ENCODE measurements at regions not wholly inside any gene's neighbourhood (a gene's known extent, or its start where the extent isn't known, plus 50 kb on each side); places are given as distances from the start of the nearest gene placed in this dataset.

DNA sequence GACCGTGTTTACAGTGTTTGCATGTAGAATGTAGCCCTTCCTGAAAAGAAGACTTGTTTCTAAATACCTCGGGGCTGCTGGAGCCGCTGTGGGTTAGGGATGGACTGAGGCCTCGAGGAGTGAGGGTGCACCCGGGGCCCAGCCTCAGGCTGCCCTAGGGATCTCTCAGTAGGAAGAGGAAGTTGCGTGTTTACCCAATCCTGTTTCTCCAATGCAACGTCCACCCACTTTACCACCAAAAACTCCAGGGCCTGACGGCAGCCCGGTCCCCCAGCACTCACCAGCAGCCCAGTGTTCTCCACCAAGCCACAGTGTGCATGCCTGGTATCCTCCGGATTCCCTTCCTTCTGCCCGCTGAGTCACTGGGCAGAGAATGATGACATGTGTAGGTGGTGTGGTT is 255.8 kb downstream of the GLI2 start:
- DNase-seq (ENCODE audit: low read depth): no peak

DNA sequence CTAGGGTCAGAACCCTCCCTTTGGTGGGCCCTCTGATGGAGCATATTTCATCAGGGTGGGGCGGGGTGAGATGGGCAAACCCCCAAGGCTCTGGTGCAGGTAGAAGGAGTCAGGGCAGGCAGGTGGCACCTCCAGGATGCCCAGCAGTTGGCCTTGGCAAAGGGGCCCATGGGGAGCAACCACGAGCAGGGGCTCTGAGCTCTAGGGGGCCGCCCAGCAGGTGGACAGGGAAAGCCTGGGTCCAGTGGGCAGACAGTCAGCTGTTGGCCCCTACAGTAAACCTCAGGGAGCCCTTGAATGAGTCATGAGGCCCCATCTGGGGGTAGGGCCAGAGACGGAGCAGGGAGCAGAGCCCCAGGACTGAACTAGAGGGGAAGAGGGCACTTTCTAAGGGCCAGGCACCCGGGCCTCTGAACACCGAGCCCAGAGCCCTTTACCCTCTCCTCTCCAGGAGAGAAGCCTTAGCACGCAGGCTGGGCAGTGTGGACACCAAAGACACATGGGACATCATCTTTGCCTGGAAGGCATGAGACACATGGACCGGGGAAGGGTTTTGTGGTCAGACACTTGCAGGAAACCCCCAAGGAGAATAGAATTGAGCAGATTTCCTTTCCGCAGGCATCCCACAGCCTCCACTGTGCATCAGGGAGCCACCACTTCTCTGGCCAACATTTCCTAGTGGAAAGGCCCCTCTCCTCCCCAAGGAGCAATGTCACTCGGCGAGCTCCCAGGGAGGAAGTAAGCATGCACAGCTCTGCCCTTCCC is 257.3 kb downstream of the GLI2 start:
- DNase-seq (ENCODE audit: low read depth): peak; percentile 27

DNA sequence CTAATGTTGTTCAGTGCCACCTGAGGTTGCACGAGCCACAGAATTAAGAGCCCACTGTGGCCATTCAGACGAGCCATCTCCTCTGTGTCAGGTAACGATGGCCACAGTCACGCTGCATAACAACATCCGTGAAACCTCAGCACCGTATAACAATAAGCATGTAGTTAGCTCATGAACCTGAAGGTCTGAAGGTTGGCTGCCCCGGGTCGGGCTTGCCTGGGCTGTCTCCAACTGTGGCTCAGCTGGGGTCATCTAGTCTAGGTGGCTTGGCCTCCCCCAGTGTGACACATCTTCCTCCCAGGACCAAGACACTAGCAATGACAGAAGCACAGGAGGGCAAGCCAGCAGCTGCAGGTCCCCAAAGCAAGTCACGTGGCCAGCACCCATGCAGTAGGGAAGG is 258.0 kb downstream of the GLI2 start:
- DNase-seq (ENCODE audit: low read depth): no peak

DNA sequence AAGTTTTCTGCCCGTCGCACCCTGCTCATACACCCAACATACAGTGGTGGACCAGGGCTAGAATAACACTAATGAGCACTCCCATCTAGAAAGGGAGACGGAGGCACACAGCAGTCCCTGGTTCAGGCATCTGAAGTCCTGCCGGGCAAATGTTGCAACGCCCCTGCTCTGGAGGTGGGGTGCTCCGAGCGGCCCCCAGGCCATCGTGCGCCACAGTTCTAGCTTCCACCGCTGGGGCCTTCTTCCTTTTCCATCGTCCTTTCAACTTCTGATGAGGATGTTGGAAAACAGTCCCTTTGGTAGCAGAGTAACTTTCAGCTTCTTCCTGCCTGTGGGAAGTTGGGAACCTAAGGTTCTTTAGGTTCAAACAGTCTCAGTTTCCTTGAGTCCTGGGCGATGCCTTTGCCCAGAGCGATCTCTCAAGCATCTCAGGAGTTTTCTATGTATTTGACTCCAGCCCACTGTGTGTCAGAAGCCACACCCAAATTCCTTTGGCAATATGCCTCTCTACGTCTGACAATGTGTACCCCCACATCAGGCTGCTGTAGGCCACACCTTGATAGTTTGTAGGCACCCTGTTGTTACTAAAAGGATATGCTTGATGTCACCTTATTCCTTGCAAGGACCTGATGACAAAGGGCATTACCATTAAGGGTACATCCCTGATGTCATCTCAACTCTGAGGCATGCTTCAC is 258.8 kb downstream of the GLI2 start:
- DNase-seq (ENCODE audit: low read depth): no peak

DNA sequence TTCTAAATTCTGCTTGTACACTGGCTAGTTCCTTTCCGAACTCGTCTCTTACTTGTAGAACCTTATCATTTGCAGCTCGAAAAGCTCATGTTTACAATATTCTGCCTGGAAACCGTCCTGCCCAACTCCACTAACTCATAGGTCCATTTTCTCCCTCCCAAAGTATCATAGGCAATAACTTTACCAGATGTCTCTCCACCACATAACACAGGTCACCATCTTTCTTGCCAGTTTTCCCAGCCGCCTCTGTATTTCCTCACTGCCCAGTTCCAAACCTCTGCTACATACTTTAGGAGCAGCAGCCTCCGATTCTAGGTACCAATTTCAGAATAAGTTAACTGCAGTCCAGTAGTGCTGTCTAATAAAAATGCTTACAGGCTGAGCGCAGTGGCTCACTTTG is 259.5 kb downstream of the GLI2 start:
- no peak for DNase-seq (ENCODE audit: low read depth)

DNA sequence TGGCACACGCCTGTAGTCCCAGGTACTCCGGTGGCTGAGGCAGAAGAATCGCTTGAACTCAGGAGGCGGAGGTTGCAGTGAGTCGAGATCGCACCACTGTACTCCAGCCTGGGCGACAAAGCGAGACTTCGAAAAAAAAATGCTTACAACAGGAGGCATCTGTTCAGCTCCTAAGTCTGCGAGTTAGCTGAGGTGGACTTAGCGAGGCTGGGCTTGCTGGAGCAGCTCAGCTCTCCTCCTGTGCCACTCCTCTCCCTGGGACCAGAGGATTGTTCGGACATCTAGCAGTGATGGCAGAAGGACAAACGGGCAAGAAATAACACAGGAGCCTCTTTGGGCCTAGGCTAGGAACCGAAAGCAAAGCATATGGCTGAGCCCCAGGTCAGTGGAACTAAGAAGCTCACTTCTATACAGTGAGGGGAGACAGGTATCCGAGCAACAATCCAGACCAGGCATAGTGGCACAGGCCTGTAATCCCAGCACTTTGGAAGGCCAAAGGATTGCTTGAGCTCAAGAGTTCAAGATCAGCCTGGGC is 260.1 kb downstream of the GLI2 start:
- no peak for DNase-seq (ENCODE audit: low read depth)

DNA sequence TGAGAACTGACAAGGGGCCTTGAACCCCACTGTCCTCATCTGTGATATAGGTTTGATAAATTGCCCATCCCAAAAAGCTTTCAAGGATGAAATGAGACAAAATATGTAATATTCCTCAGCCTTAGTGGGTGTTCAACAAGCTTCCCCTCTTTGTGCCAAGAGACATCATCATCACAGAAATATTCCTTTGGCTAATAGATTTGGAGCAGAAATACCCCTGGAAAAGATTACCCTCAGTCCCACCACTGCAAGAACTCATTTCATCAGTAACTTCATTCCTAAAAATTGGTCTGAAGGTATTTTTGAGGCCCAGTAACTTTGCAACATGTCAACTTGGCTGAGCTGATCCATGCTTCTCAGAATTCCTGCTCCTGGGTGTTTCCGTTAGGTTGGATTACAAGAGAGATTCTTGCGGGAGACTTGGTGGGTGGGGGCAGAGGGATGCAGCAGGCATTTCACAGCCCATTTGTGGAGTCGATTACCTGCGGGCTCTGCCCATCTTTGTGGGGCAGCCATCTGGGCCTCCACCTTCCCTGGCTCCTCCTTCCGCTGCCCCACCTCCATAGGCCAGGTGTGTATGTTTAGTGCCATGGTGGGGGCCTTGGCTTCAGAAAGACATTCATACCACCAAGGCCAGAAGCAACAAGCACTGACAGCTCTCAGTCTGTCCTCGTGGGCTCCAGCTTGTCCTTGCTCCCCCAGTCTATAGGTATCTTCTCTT is 263.9 kb downstream of the GLI2 start:
- DNase-seq (ENCODE audit: low read depth): no peak

DNA sequence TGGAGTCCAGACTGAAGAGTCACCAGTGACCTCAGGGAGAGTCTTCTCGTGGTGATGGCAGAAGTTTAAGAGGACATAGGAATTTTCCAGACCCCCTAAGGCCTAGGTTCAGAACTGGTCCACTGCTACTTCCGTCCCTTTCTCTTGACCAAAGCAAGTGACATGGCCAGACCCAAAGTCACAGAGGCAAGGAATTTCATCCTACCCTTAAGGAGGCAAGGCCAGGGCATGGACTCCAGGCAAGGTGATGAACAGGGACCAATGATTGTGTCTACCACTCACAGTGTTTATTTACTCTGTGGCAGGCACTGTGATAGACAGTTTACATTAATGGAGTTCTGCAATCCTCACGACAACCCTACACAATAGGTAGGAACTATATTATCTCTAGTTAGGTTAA is 265.1 kb downstream of the GLI2 start:
- no peak for DNase-seq (ENCODE audit: low read depth)

DNA sequence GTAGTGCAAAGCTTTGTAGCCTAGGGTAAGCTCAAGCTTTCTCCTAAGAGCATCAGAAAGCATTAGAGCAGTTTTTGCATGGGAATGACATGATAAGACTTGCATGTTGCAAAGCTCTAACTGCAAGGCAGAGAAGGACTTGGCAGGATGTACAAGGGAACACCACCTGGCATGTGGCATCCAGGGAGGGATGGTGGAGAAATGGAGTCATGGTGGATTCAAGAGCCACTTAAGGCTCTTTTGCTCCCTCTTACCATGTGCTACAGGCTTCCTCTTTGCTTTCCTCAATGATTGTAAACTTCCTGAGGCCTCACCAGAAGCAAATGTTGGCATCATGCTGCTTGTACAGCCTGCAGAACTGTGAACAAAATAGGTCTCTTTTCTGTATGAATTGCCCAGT is 266.0 kb downstream of the GLI2 start:
- no peak for DNase-seq (ENCODE audit: low read depth)

DNA sequence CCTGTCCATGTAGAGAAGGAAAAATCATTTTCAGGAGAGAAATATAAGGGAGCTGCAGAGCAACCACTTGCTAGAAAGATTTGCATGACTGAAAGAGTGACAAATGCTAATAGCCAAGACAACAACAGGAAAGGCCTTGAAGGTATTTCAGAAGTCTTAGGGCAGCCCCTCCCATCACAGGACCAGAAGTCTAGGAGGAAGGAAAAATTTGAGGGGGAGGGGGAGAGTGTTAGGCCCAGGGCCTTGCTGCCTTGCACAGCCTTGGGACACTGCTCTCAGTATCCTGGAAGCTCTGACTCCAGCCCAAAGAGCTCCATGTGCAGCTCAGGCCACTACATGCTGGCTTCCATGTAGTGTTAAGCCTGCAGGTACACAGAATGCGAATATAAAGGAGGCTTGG is 266.9 kb downstream of the GLI2 start:
- DNase-seq (ENCODE audit: low read depth): no peak

DNA sequence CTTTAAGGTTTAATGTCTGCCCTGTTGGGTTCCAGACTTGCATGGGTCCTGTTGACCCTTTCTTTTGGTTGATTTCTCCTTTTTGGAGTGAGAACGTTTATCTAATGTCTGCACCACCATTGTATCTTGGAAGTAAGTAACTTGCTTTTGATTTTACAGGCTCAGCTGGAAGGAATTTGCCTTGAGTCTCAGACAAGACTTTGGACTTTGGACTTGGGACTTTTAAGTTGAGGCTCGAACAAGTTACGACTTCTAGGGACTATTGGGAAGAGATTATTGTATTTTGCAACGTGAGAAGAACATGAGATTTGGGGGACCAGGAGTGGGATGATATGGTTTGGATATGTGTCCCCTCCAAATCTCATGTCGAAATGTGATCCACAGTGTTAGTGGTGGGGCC is 267.7 kb downstream of the GLI2 start:
- DNase-seq (ENCODE audit: low read depth): no peak

DNA sequence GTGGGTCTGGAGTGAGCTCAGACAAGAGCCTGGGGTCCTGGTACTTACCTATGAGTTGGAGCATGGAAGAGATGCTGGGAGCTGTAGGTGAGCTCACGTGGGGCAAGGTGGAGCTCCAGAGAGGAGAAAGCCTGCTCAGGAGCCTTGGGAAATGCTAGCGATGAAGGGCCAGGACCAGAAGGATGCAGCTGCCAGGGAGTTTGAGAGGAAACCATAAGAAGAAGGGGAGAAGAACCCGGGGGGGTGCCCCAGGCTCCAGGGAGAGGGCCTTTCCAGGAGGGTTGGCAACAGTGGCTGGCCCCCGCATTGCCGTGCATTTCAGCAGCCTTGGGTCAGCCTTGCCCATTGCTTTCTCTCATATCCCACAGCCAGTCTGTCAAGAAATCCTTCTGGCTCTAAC is 268.7 kb downstream of the GLI2 start:
- no peak for DNase-seq (ENCODE audit: low read depth)

DNA sequence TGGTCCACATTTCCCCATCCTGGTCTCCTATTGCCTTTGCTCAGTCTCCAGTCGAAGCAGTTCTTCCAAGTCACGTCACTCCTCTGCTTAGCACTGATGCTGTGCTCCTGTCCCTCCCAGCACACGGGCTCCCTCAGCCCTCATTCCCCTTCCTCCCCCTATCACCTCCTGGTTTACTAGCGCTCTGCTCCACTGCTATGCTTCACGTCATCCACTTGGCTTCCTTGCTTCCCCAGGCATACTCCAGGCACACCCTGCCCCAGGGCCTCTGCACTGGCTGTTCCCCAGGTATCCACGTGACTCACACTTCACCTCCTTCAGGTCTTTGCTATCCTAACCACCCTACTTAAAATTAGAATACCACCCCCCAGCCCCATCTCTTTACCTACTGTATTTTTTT is 269.3 kb downstream of the GLI2 start:
- no peak for DNase-seq (ENCODE audit: low read depth)

DNA sequence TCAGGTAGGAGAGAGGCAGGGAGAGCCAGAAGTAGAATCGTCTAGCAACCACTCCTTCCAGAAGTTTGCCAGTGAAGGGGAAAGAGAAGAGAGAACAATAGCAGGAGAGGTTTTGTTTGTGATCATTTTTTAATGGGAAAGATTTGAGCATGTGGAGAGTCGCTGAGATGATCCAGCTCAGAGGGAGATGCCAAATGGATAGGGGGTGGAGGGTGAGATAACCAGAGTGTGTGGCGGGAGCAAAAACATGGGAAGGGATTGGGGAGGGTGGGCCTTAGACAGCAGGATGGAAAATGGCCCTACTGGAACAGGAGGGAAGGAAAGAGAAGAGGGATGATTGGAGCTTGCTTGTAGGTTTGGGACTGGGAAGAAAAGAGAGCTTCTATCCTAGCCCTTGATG is 269.8 kb downstream of the GLI2 start:
- no peak for DNase-seq (ENCODE audit: low read depth)

DNA sequence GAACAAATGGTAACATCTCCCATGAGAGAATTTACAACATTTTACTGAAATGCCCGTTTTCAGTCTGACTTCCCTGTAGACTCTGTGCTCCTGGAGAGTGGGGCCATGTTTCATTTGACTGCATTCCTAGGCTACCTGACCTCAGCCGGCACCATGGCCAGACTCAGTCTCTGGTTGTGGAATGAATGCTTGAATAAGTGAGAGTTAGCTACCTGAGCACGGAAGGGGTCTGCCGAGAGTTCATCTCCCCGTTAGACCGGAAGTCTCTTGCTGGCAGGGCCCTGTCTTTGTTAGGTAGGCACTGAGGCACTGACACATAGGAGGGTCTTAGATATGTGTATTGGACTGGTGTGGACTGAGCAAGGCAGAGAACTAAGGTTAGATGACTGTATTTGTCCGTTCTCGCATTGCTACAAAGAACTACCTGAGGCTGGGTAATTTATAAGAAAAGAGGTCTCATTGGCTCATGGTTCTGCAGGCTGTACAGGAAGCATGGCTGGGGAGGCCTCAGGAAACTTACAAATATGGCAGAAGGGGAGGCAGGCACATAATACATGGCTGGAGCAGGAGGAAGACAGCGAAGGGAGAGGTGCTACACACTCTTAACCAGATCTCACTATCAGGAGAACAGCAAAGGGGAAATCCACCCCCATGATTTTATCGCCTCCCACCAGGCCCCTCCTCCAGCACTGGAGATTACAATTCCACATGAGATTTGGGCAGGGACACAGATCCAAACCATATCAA is 271.2 kb downstream of the GLI2 start:
- no peak for DNase-seq (ENCODE audit: low read depth)

DNA sequence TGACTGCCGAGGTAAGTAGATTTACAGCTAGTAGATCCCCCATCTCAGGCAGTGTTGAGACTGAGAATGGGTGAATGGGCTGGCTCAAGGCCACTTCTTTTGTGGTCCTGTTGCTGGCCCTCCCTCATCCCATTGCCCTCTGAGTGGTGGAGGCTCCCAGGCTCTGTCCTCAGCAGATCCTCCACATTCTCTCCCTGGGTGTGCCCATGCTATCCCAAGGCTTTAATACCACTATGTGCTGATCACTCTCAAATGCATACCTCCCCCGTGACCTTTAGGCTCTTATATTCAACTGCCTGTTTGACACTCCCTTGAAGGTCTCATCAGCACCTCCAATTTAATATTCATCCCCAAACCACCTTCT is 271.8 kb downstream of the GLI2 start:
- no peak for DNase-seq (ENCODE audit: low read depth)

DNA sequence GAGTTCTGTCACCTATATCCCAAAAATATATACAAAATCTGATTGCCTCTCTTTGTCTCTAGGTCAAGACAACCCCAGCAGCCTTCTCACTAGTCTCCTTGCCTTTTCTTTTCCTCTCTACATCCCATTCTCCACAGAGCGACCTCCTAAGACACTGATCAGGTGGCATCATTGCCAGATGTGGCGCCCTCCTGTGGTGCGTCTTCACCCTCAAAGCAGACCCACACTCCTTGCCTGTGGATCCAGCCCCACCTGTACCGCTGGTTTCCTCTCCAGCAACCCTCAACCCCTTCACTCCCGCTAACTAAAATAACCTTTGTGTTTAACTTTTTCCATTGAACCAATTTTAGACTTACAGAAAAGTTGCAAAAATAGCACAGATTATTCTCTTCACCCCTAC is 273.3 kb downstream of the GLI2 start:
- no peak for DNase-seq (ENCODE audit: low read depth)

DNA sequence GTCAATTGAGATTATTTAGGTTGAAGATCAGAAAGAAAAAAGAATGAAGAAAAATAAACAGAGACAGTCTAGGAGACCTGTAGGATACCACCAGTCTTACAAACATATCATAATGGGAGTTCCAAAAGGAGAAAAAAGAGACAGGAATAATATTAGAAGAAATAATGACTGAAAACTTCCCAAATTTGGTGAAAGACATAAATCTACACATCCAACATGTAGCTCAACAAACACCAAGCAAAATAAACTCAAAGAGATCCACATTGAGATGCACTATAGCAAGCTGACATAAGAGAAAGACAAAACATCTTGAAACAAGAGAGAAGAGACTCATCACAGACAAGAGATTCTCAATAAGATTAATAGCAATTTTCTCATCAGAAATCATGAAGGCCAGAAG is 274.0 kb downstream of the TFCP2L1 start:
- no peak for DNase-seq (ENCODE audit: low read depth)

DNA sequence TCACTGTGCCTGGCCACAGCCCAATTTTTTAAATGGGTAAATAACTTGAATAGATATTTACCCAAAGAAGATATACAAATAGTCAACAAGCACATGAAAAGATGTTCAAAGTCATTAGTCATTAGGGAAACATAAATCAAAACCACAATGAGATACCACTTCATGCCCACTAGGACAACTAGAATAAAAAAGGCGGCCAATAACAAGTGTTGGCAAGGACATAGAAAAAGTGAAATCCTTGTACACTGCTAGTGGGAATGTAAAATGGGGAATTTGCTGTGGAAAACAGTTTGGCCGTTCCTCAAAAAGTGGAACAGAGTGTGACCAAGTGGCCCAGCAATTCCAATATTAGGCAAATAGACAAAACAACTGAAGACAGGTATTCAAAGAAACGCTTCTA is 270.1 kb downstream of the TFCP2L1 start:
- DNase-seq (ENCODE audit: low read depth): peak; percentile 20

DNA sequence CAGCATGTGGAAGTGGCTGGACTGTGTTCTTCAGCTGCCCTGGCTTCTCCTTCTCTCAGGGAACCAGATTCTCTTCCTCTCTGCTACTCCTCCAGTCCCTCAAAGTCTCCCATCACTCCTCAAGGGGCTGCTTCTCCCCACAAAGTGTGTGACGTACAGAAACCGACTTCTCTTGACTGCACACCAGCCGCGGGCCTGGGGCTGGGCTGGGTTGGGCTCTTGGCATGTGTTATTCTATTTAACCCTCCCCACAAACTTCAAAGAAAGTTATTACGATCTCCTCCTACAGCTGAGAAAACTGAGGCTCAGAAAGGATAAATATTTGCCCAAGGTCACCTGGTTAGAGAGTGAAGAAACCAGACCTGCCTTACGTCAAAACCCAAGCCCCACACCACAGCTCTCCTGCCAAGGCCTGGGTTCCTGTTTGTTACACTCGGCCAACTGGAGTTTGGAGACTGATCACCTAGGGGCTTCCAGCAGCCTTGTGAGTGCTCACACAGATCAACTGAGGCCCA is 269.0 kb downstream of the TFCP2L1 start:
- DNase-seq (ENCODE audit: low read depth): no peak

DNA sequence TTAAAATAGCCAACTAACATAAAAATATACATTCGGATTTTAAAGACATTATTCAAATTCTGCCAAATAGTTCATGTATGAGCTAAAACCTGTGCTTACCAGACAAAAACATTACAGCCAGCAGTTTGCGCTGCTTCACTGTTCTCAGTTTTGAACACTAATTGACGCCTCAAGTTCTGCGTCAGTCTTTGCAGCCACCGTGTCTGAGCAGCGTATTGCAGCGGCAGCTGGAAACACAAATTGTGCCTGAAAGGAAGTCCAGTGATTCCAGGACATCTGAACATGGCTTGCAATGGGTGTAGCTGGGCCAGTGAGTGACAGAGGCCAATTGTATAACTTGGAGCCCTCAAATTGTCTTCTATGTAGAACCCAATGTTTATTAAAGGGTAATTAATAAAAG is 267.6 kb downstream of the TFCP2L1 start:
- DNase-seq (ENCODE audit: low read depth): no peak

All from M059J (cell line).